ENCODE measurements at regions not wholly inside any gene's neighbourhood (a gene's known extent, or its start where the extent isn't known, plus 50 kb on each side); places are given as distances from the start of the nearest gene placed in this dataset.

- no peak for DNase-seq
Observed at GRCh38 chr4:22019676-22020075, 71.1 kb upstream of the KCNIP4 start.

GRCh38 chr4:22014222-22014741 is 65.7 kb upstream of the KCNIP4 start:
- no peak for DNase-seq

GRCh38 chr4:22003878-22004277 is 55.3 kb upstream of the KCNIP4 start:
- DNase-seq = no peak
